ENCODE measurements at regions not wholly inside any gene's neighbourhood (a gene's known extent, or its start where the extent isn't known, plus 50 kb on each side); places are given as distances from the start of the nearest gene placed in this dataset.

GRCh38 chr13:58594747-58595600 lies 963.4 kb downstream of the PCDH17 start:
- in situ Hi-C loops (cut with MboI; ENCODE audit: low sequenced_read_pairs), result no loop called here

- in situ Hi-C loops (cut with MboI; ENCODE audit: low sequenced_read_pairs), result no loop called here
These were observed 966.0 kb downstream of the PCDH17 start for GRCh38 chr13:58597552-58597951.

- in situ Hi-C loops (cut with MboI; ENCODE audit: low sequenced_read_pairs), result no loop called here
These were observed 966.7 kb downstream of the PCDH17 start for GRCh38 chr13:58598241-58598640.

- in situ Hi-C loops (cut with MboI; ENCODE audit: low sequenced_read_pairs), result no loop called here
These were observed 979.6 kb downstream of the PCDH17 start for GRCh38 chr13:58611117-58611516.

- in situ Hi-C loops (cut with MboI; ENCODE audit: low sequenced_read_pairs), result no loop called here
These were observed 986.5 kb downstream of the PCDH17 start for GRCh38 chr13:58617880-58618665.

- in situ Hi-C loops (cut with MboI; ENCODE audit: low sequenced_read_pairs), result no loop called here
These were observed 988.0 kb downstream of the PCDH17 start for GRCh38 chr13:58619396-58620113.

- in situ Hi-C loops (cut with MboI; ENCODE audit: low sequenced_read_pairs), result no loop called here
These were observed 988.6 kb downstream of the PCDH17 start for GRCh38 chr13:58620176-58620575.

GRCh38 chr13:58625703-58626389 lies 994.3 kb downstream of the PCDH17 start:
- in situ Hi-C loops (cut with MboI; ENCODE audit: low sequenced_read_pairs), result no loop called here

GRCh38 chr13:58630794-58631193 lies 999.2 kb downstream of the PCDH17 start:
- in situ Hi-C loops (cut with MboI; ENCODE audit: low sequenced_read_pairs), result no loop called here

GRCh38 chr13:58633226-58633625 lies 1001.7 kb downstream of the PCDH17 start:
- in situ Hi-C loops (cut with MboI; ENCODE audit: low sequenced_read_pairs), result no loop called here

GRCh38 chr13:58655086-58655485 lies 1023.5 kb downstream of the PCDH17 start:
- in situ Hi-C loops (cut with MboI; ENCODE audit: low sequenced_read_pairs), result no loop called here

- in situ Hi-C loops (cut with MboI; ENCODE audit: low sequenced_read_pairs), result no loop called here
These were observed 1029.3 kb downstream of the PCDH17 start for GRCh38 chr13:58660826-58661225.

GRCh38 chr13:58666331-58666730 lies 1034.8 kb downstream of the PCDH17 start:
- in situ Hi-C loops (cut with MboI; ENCODE audit: low sequenced_read_pairs), result no loop called here

GRCh38 chr13:58667096-58667495 lies 1035.6 kb downstream of the PCDH17 start:
- in situ Hi-C loops (cut with MboI; ENCODE audit: low sequenced_read_pairs), result no loop called here

- in situ Hi-C loops (cut with MboI; ENCODE audit: low sequenced_read_pairs), result no loop called here
These were observed 1048.6 kb downstream of the PCDH17 start for GRCh38 chr13:58680115-58680514.

- in situ Hi-C loops (cut with MboI; ENCODE audit: low sequenced_read_pairs), result no loop called here
These were observed 1051.1 kb downstream of the PCDH17 start for GRCh38 chr13:58682616-58683015.

GRCh38 chr13:58687148-58687547 lies 1055.6 kb downstream of the PCDH17 start:
- in situ Hi-C loops (cut with MboI; ENCODE audit: low sequenced_read_pairs), result no loop called here

- in situ Hi-C loops (cut with MboI; ENCODE audit: low sequenced_read_pairs), result no loop called here
These were observed 1067.0 kb downstream of the PCDH17 start for GRCh38 chr13:58698531-58698930.

GRCh38 chr13:58704953-58705352 lies 1073.4 kb downstream of the PCDH17 start:
- in situ Hi-C loops (cut with MboI; ENCODE audit: low sequenced_read_pairs), result no loop called here

- in situ Hi-C loops (cut with MboI; ENCODE audit: low sequenced_read_pairs), result no loop called here
These were observed 1074.9 kb downstream of the PCDH17 start for GRCh38 chr13:58706421-58706820.

- in situ Hi-C loops (cut with MboI; ENCODE audit: low sequenced_read_pairs), result no loop called here
These were observed 1080.6 kb downstream of the PCDH17 start for GRCh38 chr13:58712191-58712590.
